Forelimb muscle (tissue), 1 donor: ENCODE measurements at regions not wholly inside any gene's neighbourhood (a gene's known extent, or its start where the extent isn't known, plus 50 kb on each side); places are given as distances from the start of the nearest gene placed in this dataset.
"Not testable (repeated sequence)": the region's sequence is repeated elsewhere in the genome, so short reads cannot be mapped to it uniquely, and the experiment has no call there.

Experiments used
- DNase-seq: peaks from one replicate; pipeline ENCODE4 v3.0.0-alpha.2; 2013; ENCODE audit warnings: low read depth

- DNase-seq: no peak
Measured at GRCh38 chr6:85128781-85129180, 321.1 kb upstream of the NT5E start.

- not testable (repeated sequence) for DNase-seq
Measured at GRCh38 chr6:85128256-85128655, 321.6 kb upstream of the NT5E start.

GRCh38 chr6:85127696-85128243, 322.1 kb upstream of the NT5E start:
- no peak for DNase-seq

- DNase-seq: no peak
Measured at GRCh38 chr6:85127168-85127498, 322.8 kb upstream of the NT5E start.

GRCh38 chr6:85126485-85127167, 323.3 kb upstream of the NT5E start:
- no peak for DNase-seq

- no peak for DNase-seq
Measured at GRCh38 chr6:85125526-85125925, 324.4 kb upstream of the NT5E start.

- DNase-seq: no peak
Measured at GRCh38 chr6:85124472-85125354, 325.2 kb upstream of the NT5E start.

GRCh38 chr6:85121158-85121557, 328.7 kb upstream of the NT5E start:
- DNase-seq: no peak

- no peak for DNase-seq
Measured at GRCh38 chr6:85118652-85119235, 331.1 kb upstream of the NT5E start.

- no peak for DNase-seq
Measured at GRCh38 chr6:85118233-85118632, 331.6 kb upstream of the NT5E start.

- no peak for DNase-seq
Measured at GRCh38 chr6:85116475-85116874, 333.4 kb upstream of the NT5E start.

GRCh38 chr6:85115876-85116275, 334.0 kb upstream of the NT5E start:
- no peak for DNase-seq

- DNase-seq: no peak
Measured at GRCh38 chr6:85115376-85115775, 334.5 kb upstream of the NT5E start.

- DNase-seq: no peak
Measured at GRCh38 chr6:85114581-85114935, 335.3 kb upstream of the NT5E start.

- no peak for DNase-seq
Measured at GRCh38 chr6:85113934-85114580, 335.8 kb upstream of the NT5E start.

GRCh38 chr6:85112540-85112939, 337.3 kb upstream of the NT5E start:
- no peak for DNase-seq

GRCh38 chr6:85111481-85112011, 338.3 kb upstream of the NT5E start:
- DNase-seq: no peak

GRCh38 chr6:85110943-85111342, 338.9 kb upstream of the NT5E start:
- DNase-seq: no peak

- DNase-seq: no peak
Measured at GRCh38 chr6:85107701-85108100, 342.2 kb upstream of the NT5E start.

GRCh38 chr6:85096976-85097375, 332.6 kb upstream of the TBX18 start:
- no peak for DNase-seq

- no peak for DNase-seq
Measured at GRCh38 chr6:85092226-85092625, 327.8 kb upstream of the TBX18 start.

GRCh38 chr6:85089255-85089654, 324.9 kb upstream of the TBX18 start:
- no peak for DNase-seq
